GM21529 (cell line): ENCODE measurements at regions not wholly inside any gene's neighbourhood (a gene's known extent, or its start where the extent isn't known, plus 50 kb on each side); places are given as distances from the start of the nearest gene placed in this dataset.
"Not testable (repeated sequence)": the region's sequence is repeated elsewhere in the genome, so short reads cannot be mapped to it uniquely, and the experiment has no call there.

Experiments used
- ATAC-seq: cut with Tn5 transposase; IDR thresholded peaks from one replicate; pipeline ENCODE4 v1.9.1; 2021; ENCODE audit not compliant: unreplicated experiment

- no peak for ATAC-seq
Measured at GRCh38 chr7:106456329-106456728, 171.5 kb upstream of the NAMPT start.

- ATAC-seq, result no peak
Measured at GRCh38 chr7:106452031-106452851, 167.5 kb upstream of the NAMPT start.

DNA sequence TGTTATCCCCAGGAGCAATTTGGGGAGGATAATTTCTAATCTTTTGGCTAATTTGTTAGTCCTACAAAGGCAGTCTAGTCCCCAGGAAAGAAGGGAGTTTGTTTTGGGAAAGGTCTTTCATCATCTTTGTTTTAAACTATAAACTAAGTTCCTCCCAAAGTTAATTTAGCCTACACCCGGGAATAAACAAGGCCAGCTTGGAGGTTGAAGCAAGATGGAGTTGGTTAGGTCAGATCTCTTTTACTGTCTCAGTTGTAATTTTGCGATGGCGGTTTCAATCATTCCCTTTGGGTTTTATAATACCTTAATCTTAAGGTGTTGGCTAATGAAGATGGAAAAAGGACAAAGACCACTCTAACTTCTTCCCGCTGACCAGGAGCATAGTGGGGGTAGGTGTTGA lies 166.4 kb upstream of the NAMPT start:
- no peak for ATAC-seq

- ATAC-seq, result no peak
Measured at GRCh38 chr7:106450716-106451115, 165.9 kb upstream of the NAMPT start.

GRCh38 chr7:106448992-106449859 lies 164.4 kb upstream of the NAMPT start:
- ATAC-seq, result no peak

DNA sequence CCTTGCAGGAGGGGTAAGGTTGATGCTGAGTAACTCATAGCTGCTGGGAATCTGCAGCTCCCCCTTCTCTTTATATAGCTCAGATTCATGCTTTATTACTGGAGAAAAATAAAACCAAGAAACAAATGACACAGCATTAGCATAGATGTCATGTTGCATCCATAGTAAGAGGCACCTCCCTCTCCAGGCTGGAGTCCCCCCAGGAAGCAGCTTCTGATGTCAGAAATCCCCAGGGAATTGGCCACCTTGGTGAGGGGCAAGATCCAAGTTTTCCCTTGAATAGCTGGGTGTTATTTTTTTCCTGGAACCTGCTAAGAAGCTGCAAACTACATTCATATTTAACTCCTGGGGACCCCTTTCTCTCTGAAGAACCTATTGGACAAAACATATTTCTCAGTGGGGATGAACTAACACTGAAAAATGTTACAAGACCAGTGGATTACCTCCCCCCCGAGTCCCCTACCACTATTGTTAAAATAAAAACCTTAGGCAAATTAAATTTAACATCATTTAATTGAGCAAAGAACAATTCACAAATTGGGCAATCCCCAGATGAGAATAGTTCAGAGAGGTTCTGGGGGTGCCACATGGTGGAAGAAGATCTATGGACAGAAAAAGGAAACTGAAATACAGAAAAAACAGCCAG lies 163.7 kb upstream of the NAMPT start:
- ATAC-seq, result no peak

DNA sequence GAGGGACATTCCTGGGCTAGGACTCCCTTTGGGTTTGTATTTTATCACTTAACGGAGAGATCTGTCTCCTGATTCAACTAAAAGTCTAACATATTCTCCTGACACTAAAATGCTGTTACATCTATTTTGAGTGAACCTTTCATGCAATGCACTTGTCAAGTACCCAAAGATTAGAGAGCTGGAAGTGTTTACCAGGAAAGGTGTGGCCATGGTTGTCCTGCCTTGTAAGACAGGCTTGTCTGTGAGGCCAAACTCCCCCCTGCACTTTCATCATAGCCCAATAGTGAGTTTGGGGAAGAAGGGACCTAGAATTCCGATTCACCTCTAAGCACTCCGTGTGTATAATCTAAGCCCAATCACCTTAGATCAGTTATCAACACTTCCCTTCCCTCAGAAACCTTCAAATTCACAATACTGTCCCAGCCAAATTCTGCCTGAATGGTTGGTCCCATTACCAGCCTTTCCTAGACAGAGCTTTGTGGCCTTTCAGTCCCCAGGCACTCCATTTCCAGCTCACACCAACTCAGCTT lies 162.6 kb upstream of the NAMPT start:
- ATAC-seq, result no peak

DNA sequence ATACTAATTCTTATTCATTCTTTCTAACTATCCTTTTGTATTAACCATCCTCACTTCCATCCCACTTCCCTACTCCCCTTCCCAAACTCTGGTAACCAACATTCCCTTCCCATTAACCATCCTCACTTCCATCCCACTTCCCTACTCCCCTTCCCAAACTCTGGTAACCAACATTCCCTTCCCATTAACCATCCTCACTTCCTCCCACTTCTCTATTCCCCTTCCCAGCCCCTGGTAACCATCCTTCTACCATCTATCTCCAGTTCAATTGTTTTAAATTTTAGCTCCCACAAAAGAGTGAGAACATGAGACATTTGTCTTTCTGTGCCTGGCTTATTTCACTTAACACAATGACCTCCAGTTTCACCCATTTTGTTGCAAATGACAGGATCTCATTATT lies 160.6 kb upstream of the NAMPT start:
- ATAC-seq, result not testable (repeated sequence)

DNA sequence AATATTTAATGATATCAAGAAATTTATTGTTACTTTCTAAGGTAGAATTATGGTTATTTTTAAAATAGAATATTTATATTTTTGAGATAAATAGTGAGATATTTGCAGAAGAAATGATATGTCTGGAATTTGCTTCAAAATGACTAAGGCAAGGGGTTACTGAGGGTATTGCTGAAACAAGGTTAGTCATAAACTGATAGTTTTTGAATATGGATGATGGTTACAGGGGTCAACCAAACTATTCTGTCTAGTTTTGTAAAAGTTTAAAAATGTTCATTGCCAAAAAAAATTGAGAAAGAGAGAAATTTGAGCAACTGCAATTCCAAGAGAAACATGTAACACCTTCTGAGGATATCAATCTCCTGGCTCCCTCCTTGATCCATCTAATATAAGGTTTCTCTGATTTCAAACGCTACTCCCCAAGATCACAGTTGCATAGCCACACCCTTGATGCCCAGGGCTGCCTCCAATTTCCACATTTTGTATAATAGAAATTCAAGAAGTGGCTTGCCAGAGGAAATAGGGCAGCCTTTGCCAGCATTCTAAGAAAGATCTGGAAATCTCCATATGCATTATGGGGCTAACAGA lies 159.4 kb upstream of the NAMPT start:
- ATAC-seq, result no peak

DNA sequence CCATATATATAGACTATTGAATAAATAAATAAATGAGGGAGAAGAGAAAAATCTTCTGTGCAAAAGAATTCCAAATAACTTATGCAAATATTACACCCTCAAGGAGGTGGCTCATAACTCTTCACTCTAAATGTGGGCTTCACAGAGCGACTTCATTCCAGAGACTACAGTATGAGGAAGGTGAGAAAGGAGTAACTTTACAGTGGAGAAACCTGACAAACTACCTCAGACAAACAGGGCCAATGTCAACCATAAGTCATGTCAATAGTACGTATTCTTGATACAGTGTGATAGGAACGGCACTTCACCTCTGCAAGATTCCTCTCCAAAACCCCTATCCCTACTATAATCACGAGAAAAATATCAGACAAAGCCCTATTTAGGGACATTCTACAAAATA lies 158.4 kb upstream of the NAMPT start:
- no peak for ATAC-seq

GRCh38 chr7:106442476-106442875 lies 157.7 kb upstream of the NAMPT start:
- ATAC-seq, result no peak

DNA sequence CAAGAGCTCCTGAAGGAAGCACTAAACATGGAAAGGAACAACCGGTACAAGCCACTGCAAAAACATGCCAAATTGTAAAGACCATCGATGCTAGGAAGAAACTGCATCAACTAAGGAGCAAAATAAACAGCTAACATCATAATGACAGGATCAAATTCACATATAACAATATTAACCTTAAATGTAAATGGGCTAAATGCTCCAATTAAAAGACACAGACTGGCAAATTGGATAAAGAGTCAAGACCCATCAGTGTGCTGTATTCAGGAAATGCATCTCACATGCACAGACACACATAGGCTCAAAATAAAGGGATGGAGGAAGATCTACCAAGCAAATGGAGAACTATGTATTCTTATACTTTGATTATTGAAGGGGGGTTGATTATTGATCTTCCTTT lies 156.6 kb upstream of the NAMPT start:
- not testable (repeated sequence) for ATAC-seq

DNA sequence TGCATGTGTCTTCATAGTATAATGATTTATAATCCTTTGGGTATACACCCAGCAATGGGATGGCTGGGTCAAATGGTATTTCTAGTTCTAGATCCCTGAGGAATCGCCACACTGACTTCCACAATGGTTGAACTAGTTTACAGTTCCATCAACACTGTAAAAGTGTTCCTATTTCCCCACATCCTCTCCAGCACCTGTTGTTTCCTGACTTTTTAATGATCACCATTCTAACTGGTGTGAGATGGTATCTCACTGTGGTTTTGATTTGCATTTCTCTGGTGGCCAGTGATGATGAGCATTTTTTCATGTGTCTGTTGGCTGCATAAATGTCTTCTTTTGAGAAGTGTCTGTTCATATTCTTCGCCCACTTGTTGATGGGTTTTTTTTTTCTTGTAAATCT lies 152.2 kb upstream of the NAMPT start:
- not testable (repeated sequence) for ATAC-seq

DNA sequence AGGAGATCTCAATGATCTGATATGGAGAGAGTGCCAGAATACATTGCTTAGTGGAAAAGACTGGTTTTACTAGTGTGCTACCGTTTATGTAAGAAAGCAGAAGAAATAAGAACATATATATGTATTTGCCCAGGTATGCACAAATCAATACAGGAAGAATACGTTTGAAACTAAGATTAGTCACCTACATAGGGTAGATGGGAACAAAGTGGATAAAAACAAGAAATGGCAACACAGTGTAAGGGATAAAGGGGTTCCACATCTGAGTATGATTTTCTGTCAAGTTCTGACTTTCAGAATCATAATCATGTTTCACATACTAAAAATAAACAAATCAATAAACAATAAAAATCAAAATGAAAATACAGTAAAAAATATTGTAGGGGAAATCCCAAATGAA lies 148.6 kb upstream of the NAMPT start:
- ATAC-seq, result no peak

DNA sequence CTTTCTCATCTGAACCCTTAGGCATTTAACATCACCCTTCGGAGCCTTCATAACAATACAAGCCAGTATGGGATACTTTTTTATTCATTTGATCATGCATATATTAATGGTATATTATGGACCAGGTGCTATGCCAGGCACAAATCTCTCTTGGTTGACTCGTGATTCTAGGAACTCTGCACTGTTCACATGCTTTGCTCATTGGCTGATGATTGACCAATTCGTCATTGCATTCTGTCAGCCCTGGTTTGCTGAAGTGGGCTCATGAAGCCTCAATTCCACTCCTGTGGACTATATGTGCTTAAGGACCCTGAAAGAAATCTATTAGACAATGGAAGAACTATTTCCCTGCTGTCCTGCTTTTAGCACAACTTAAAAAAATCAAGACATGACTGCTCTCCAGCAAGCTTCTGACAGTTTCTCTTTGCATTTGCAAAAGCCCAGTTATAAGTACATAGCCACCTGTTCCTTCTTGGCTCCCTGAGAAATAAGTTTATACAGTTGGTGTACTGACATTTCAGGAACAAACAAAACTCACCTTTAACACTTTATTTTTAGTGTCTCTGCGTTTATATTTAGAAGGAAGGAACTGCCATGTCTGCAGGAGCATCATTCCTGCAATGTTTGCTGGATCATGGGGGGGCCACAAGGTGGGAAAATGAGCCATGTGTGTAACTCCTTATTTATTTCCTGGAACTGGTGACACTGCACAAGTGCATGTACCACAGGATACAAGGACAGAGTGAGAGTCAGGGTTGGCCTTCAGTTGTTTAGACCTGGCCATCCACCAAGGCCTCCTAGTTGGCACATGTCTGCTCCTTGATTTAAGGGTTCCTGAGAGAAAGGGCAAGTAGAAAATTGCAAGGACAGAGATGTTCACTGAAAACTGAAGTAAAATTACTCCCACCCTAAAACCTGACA lies 146.0 kb upstream of the NAMPT start:
- ATAC-seq, result no peak

GRCh38 chr7:106430103-106430502 lies 145.3 kb upstream of the NAMPT start:
- no peak for ATAC-seq

DNA sequence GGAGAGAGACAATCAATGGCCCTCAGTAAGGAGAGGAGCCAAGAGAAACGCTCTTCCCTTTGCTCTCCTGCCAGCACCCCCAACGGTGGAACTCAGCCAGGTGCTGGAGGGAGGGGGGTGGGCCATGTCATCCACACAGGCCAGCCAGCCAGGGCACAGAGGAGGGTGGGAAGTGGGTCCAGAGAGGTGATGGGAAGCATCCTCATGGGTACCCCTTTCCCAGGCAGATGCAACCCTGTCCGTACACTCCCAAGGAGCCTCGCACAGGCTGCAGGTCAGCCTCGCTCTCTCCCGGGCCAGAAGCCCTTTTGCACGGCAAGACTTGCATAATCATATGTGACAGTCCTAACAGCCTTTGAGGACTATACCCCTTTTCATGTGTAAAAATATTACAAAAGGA lies 142.0 kb upstream of the NAMPT start:
- ATAC-seq, result no peak

DNA sequence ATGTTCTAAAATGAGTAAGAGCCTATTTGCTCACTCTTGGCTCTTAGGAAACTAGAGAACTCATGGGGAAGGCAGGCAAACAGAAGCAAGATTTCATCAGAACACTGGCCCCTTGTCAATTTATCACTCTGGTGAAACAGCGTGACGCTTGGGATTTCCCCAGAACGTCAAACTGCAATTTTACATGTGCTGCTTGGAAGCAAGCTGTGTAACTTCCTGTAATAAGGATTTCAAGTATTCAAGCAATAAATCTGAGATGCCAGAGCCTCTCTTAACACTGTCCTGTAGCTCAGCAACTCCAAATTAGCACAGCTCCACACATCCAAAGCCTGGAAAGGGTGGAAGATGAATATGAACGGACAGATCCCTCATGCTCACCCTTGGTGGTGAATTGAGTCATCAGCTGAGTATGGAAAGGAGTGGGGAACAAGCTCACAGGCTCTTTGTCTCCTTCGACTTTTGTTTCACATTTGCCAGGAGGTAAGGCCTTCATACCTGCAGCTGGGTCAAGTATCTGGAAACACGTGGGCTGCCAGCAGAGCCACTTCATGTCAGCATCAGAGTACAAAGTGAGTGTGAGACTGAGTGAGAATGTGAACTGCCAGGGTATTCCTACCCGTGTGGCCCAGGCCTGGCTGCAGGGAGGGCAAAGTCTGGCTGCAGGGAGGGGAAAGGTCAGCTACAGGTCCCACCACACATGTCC lies 140.4 kb upstream of the NAMPT start:
- peak; percentile 89 for ATAC-seq

DNA sequence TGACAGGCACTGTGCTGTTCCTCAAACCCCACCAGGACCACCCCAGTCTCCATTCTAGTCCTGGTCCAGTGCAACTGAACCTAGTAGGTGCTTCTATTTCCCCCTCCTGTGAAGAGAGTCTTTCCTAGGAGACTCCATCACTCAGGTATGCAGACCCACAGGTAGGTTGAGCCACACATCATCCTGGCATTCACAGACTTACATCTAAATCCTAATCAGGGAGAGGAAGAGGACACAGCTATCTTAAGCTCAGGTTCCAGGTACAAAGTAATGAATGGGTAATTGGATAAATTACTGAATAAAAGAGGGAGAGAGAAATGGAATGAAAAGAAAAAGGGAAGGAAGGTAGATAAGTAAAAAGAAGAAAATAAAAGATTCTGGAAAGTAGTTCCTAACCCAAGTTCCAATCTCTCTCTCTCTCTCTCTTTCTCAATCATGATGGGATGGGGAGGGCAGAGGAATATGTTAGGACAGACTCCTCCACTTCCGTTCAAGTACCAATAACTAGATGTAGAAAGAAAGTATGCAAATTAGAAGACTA lies 139.8 kb upstream of the NAMPT start:
- ATAC-seq, result no peak
